IPS-NIHi11 (cell line): ENCODE measurements at regions not wholly inside any gene's neighbourhood (a gene's known extent, or its start where the extent isn't known, plus 50 kb on each side); places are given as distances from the start of the nearest gene placed in this dataset.
"Not testable (repeated sequence)": the region's sequence is repeated elsewhere in the genome, so short reads cannot be mapped to it uniquely, and the experiment has no call there.

Experiments used
- DNase-seq: peaks from one replicate; pipeline ENCODE4 v3.0.0; 2012; ENCODE audit warnings: mixed read lengths, low spot score

GRCh38 chr2:211144078-211144477 lies 587.7 kb downstream of the CPS1 start:
- no peak for DNase-seq

GRCh38 chr2:211144974-211145665 lies 588.7 kb downstream of the CPS1 start:
- no peak for DNase-seq

- no peak for DNase-seq
Observed at GRCh38 chr2:211149731-211150130, 593.3 kb downstream of the CPS1 start.

- DNase-seq = no peak
Observed at GRCh38 chr2:211157211-211157610, 600.8 kb downstream of the CPS1 start.

GRCh38 chr2:211157856-211158463 lies 601.6 kb downstream of the CPS1 start:
- DNase-seq = peak; percentile 59

- DNase-seq = no peak
Observed at GRCh38 chr2:211159972-211160371, 603.6 kb downstream of the CPS1 start.

GRCh38 chr2:211161236-211161635 lies 604.8 kb downstream of the CPS1 start:
- no peak for DNase-seq

- no peak for DNase-seq
Observed at GRCh38 chr2:211162911-211163310, 606.5 kb downstream of the CPS1 start.

- DNase-seq = no peak
Observed at GRCh38 chr2:211170843-211171242, 614.4 kb downstream of the CPS1 start.

GRCh38 chr2:211174021-211174420 lies 617.6 kb downstream of the CPS1 start:
- no peak for DNase-seq

GRCh38 chr2:211174631-211175030 lies 618.2 kb downstream of the CPS1 start:
- DNase-seq = no peak

- DNase-seq = no peak
Observed at GRCh38 chr2:211175956-211176355, 619.6 kb downstream of the CPS1 start.

- DNase-seq = no peak
Observed at GRCh38 chr2:211176514-211177141, 620.2 kb downstream of the CPS1 start.

GRCh38 chr2:211181626-211182025 lies 625.2 kb downstream of the CPS1 start:
- DNase-seq = no peak

- no peak for DNase-seq
Observed at GRCh38 chr2:211187602-211188001, 631.2 kb downstream of the CPS1 start.

GRCh38 chr2:211203986-211204385 lies 647.6 kb downstream of the CPS1 start:
- no peak for DNase-seq

- no peak for DNase-seq
Observed at GRCh38 chr2:211204456-211204855, 648.1 kb downstream of the CPS1 start.

- DNase-seq = no peak
Observed at GRCh38 chr2:211204902-211205301, 648.5 kb downstream of the CPS1 start.

GRCh38 chr2:211205358-211205757 lies 649.0 kb downstream of the CPS1 start:
- DNase-seq = no peak

- DNase-seq = no peak
Observed at GRCh38 chr2:211205836-211206235, 649.4 kb downstream of the CPS1 start.

- no peak for DNase-seq
Observed at GRCh38 chr2:211216221-211216620, 659.8 kb downstream of the CPS1 start.

GRCh38 chr2:211219548-211219947 lies 663.1 kb downstream of the CPS1 start:
- not testable (repeated sequence) for DNase-seq

GRCh38 chr2:211225784-211226183 lies 669.4 kb downstream of the CPS1 start:
- DNase-seq = no peak
